GM12873 (cell line): ENCODE measurements at regions not wholly inside any gene's neighbourhood (a gene's known extent, or its start where the extent isn't known, plus 50 kb on each side); places are given as distances from the start of the nearest gene placed in this dataset.

Experiments
- TF ChIP-seq, protein P1 (sequence below): IDR thresholded peaks from 2 replicates; pipeline ENCODE4 v1.5.1; 2012; ENCODE audit warnings: low read depth, mild to moderate bottlenecking, moderate library complexity, low read length, control low read depth; ENCODE audit not compliant: insufficient read depth; ENCODE audit errors: missing control alignments

DNA sequence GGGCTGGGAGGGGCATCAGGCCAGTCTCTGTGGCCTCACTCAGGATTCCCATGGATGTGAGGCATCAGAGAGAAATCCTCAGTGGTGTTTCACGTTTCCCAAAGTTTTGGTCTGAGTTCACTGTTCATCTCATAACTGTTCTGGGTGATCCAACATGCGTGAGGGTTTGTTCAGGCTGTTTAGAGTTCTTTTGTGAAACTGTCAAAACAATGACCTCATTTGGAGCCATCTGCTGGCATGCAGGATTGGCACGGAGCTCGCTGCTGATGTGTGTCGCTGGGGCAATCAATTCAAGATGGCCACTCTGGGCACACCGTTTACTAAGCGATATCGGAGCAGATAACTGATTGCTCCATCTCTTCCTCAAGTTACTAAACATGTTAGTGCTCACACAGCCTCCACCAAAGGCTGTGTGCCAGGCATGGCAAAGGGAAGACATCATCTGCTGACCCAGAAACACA, 365.6 kb downstream of the WDR11 start:
- TF ChIP-seq, protein P1, sequence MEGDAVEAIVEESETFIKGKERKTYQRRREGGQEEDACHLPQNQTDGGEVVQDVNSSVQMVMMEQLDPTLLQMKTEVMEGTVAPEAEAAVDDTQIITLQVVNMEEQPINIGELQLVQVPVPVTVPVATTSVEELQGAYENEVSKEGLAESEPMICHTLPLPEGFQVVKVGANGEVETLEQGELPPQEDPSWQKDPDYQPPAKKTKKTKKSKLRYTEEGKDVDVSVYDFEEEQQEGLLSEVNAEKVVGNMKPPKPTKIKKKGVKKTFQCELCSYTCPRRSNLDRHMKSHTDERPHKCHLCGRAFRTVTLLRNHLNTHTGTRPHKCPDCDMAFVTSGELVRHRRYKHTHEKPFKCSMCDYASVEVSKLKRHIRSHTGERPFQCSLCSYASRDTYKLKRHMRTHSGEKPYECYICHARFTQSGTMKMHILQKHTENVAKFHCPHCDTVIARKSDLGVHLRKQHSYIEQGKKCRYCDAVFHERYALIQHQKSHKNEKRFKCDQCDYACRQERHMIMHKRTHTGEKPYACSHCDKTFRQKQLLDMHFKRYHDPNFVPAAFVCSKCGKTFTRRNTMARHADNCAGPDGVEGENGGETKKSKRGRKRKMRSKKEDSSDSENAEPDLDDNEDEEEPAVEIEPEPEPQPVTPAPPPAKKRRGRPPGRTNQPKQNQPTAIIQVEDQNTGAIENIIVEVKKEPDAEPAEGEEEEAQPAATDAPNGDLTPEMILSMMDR: no peak

DNA sequence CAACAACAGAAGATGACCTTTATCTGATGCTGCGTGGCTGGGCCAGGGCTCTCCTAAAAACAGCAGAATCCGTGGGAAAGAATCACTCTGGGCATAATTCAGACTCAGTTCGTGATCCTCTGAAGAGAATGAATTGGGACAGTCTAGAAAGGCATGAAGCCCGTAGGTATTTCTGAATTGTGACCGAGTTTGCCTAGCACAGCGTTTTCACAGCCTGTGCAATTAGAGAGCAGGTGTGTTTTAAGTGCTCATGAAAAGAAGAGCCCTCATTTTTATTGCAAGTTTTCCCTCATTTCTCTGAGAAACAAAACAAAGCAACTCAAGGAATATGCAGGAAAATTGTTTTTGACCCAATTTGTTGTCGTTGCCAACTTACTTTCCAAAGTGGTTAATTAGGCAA, 366.2 kb downstream of the WDR11 start:
- TF ChIP-seq, protein P1: no peak

DNA sequence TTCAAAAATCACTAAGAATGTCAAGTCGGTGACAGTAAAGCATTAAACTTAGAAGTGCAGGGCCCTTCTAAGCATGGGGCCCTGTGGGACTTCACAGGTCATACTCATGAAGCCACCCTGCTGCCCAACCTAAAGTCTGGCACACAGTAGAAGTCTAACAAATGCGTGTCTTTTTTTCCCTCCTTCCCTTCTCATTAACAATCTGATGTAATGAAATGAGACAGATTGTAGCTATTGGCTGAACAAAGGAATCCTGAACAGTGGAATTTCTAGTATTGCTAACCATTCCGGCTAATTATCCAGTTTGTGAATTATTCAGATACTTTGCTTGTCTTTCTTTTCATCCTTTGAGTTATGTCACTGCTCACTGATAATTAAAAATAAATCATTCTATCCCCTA, 369.9 kb downstream of the WDR11 start:
- TF ChIP-seq, protein P1: no peak

DNA sequence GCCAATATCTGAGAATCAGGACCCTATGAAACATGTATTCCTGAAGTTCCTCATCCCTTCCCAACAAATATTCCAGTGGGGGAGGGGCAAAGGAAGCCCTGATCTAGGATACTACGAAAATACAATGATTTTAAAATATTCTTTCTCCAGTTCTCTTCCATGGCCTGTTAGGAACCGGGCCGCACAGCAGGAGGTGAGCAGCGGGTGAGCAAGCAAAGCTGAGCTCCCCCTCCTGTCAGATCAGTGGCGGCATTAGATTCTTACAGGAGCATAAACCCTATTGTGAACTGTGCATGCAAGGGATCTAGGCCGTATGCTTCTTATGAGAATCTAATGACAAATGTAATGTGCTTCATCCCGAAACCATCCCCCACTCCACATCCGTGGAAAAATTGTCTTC, 370.8 kb downstream of the WDR11 start:
- TF ChIP-seq, protein P1: no peak

DNA sequence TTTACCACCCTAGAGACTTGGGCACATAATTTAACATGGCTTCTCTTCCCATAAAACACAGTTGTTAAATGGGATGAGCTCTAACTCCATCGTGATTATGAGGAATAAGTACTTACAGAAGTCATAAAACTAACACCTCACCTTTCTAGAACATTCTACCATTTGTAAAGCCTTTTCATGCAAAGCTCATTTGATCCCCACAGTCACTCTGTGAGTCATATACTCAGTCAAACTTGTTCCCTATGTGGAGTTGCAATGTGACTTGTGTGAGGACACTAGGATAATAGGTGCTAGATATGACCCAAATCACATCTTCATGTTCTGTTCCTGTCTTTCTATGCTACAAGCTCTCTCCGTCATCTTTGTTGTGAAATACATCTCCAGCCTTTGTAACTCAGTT, 371.7 kb downstream of the WDR11 start:
- TF ChIP-seq, protein P1: no peak

DNA sequence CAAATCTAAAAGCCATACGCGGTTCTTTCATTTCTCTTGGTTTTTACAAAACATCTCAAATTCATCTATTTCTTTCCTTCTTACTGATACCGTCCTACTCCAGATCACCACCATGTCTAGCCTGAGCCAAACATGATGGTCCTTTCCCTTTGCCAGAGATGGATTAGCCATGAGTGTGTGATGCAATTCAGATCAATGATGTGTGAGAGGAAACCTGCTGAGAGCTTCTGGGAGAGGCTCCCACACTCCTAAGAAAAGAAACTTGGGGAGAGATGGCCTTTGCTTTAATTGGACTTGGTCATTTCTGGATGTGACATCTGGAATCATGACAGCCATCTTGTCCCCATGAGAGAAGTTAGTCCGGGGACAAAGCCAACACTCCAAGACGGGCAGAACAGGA, 367.2 kb downstream of the FGFR2 start:
- TF ChIP-seq, protein P1: no peak

DNA sequence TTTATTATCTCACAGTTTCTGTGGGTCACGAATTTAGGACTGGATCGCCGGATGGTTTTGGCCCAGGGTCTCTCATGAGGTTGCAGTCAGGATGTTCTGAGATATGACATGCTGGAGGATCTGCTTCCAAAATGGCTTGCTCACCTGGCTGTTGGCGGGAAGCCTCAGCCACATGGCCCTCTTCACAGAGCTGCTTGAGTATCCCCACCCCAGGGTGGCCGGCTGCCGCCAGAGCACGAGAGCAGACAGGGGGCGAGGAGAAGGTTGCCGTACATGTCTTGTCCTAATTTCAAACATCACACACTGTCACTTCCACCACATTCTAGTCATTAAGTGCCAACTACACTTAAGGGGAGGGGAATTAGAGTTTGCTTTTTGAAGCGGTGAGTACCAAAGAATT, 365.8 kb downstream of the FGFR2 start:
- TF ChIP-seq, protein P1: no peak
